GM12878 (cell line): ENCODE measurements at regions not wholly inside any gene's neighbourhood (a gene's known extent, or its start where the extent isn't known, plus 50 kb on each side); places are given as distances from the start of the nearest gene placed in this dataset.

Source experiments
- ATAC-seq: fragments of 200-7000 bp; cut with Tn5 transposase; 3 replicates; pipeline ENCODE4 v1.9.1; 2020; ENCODE audit warnings: mild to moderate bottlenecking, moderate library complexity
- BruUV-seq: library from RNA; stranded (reverse); fragments of 400-500 nt; replicated peaks from 2 replicates; lab custom pipeline; 2021; lab: Mats Ljungman, UMichigan
- CTCF ChIA-PET: fragments of 300-600 bp; sonication (Branson Sonifier 250); formaldehyde crosslinking; extraction: SDS; loops from one replicate; lab custom pipeline; 2021; ENCODE audit warnings: inconsistent platforms; lab: Yijun Ruan, JAX
- POLR2A ChIA-PET: fragments of 350-600 bp; formaldehyde crosslinking; extraction: SDS; loops from one replicate; lab custom pipeline; 2021; ENCODE audit warnings: inconsistent platforms; lab: Charles Lee
- RAD21 ChIA-PET: fragments of 300-600 bp; sonication (Branson Sonifier 250); formaldehyde crosslinking; loops from one replicate; lab custom pipeline; 2023; ENCODE audit warnings: antibody characterized with exemption; ENCODE audit not compliant: unreplicated experiment; lab: Charles Lee
- SMC1A ChIA-PET: fragments of 300-600 bp; sonication (Branson Sonifier 250); formaldehyde crosslinking; loops from one replicate; lab custom pipeline; 2023; ENCODE audit not compliant: unreplicated experiment, uncharacterized antibody; lab: Charles Lee
- DNase-seq: peaks from one replicate; pipeline ENCODE4 v3.0.0-alpha.2; 2011; ENCODE audit warnings: low read depth, low spot score
- FAIRE-seq: peaks from 3 replicates; lab custom pipeline; 2011; peaks lifted over from hg19 to GRCh38; lab: Jason Lieb, UNC
- H2AFZ ChIP-seq: 2 replicates; pipeline ENCODE4 v1.6.0; 2011; ENCODE audit warnings: low read depth, low read length, control low read depth; ENCODE audit not compliant: control insufficient read depth
- H3K27ac ChIP-seq: 2 replicates; pipeline ENCODE4 v1.5.1; 2011; ENCODE audit warnings: control low read depth; ENCODE audit not compliant: control insufficient read depth, insufficient read depth
- H3K27me3 ChIP-seq, 2 experiments: replicated peaks in 1 of 2; 2 replicates each; pipeline versions ENCODE4 v1.6.0 to v1.6.1; 2011; ENCODE audit warnings: low read length in 1 of 2; ENCODE audit not compliant: control insufficient read depth in 2 of 2, insufficient read depth in 2 of 2
- H3K36me3 ChIP-seq, 2 experiments: 2 replicates each; pipeline ENCODE4 v1.5.1; 2011; ENCODE audit warnings: low read length in 1 of 2; ENCODE audit not compliant: control insufficient read depth in 2 of 2, insufficient read depth in 2 of 2
- H3K4me1 ChIP-seq: 2 replicates; pipeline ENCODE4 v1.6.1; 2011; ENCODE audit warnings: mild to moderate bottlenecking, low read length, moderate library complexity, mixed read lengths; ENCODE audit not compliant: control insufficient read depth, insufficient read depth
- H3K4me2 ChIP-seq: 2 replicates; pipeline ENCODE4 v1.6.0; 2011; ENCODE audit warnings: control low read depth; ENCODE audit not compliant: control insufficient read depth, insufficient read depth
- H3K4me3 ChIP-seq: fragments of 200-600 bp; sonication (generic); 2 replicates; pipeline ENCODE4 v1.5.1; 2016
- H3K79me2 ChIP-seq: 2 replicates; pipeline ENCODE4 v1.6.0; 2011; ENCODE audit warnings: low read length; ENCODE audit not compliant: control insufficient read depth, insufficient read depth
- H3K9ac ChIP-seq: 2 replicates; pipeline ENCODE4 v1.8.0; 2011; ENCODE audit warnings: low read length, control low read depth, mixed read lengths; ENCODE audit not compliant: control insufficient read depth, insufficient read depth
- H3K9me3 ChIP-seq: replicated peaks from 3 replicates; pipeline ENCODE4 v1.5.1; 2011; ENCODE audit warnings: mild to moderate bottlenecking, low read length; ENCODE audit not compliant: control insufficient read depth, insufficient read depth
- H4K20me1 ChIP-seq: 2 replicates; pipeline ENCODE4 v1.6.0; 2011; ENCODE audit not compliant: control insufficient read depth, insufficient read depth
- ESRRA ChIP-seq: IDR thresholded peaks from 2 replicates; pipeline ENCODE4 v1.6.1; 2012; ENCODE audit warnings: mild to moderate bottlenecking, low read length, improper control_type of control experiment
- FOS ChIP-seq: IDR thresholded peaks from 3 replicates; pipeline ENCODE4 v1.6.1; 2011; ENCODE audit warnings: borderline replicate concordance; ENCODE audit not compliant: insufficient read length; ENCODE audit errors: extremely low read depth
- FOXK2 ChIP-seq: fragments of 450-650 bp; IDR thresholded peaks from 2 replicates; pipeline ENCODE4 v1.6.1; 2017; ENCODE audit warnings: mild to moderate bottlenecking, moderate library complexity
- HDAC2 ChIP-seq: fragments of 200-600 bp; sonication (generic); IDR thresholded peaks from 2 replicates; pipeline ENCODE4 v1.6.1; 2017
- LARP7 ChIP-seq: fragments of 450-650 bp; IDR thresholded peaks from 2 replicates; pipeline ENCODE4 v1.6.1; 2017; ENCODE audit warnings: mild to moderate bottlenecking
- NR2C2 ChIP-seq: IDR thresholded peaks from 2 replicates; pipeline ENCODE4 v1.6.1; 2011; ENCODE audit warnings: borderline replicate concordance, low read depth; ENCODE audit not compliant: control insufficient read depth, insufficient read length
- RFX5 ChIP-seq: IDR thresholded peaks from 2 replicates; pipeline ENCODE4 v1.6.1; 2011; ENCODE audit warnings: low read depth, low read length, improper control_type of control experiment
- SMAD5 ChIP-seq: IDR thresholded peaks from 2 replicates; pipeline ENCODE4 v1.6.1; 2016; ENCODE audit warnings: antibody characterized with exemption, low read depth
- STAT1 ChIP-seq: fragments of 450-650 bp; conservative IDR thresholded peaks from 2 replicates; pipeline ENCODE4 v1.6.1; 2014; ENCODE audit warnings: antibody characterized with exemption, mild to moderate bottlenecking
- TBL1XR1 ChIP-seq: IDR thresholded peaks from 2 replicates; pipeline ENCODE4 v1.6.1; 2012; ENCODE audit warnings: low read depth, low read length, improper control_type of control experiment
- WGBS: methylation state at CpG from one replicate; pipeline ENCODE4 v1.1.6; 2016; ENCODE audit warnings: low lambda C conversion rate; ENCODE audit not compliant: insufficient replicate concordance, insufficient coverage; ENCODE audit errors: missing lambda C conversion rate; 5-methylcytosine and 5-hydroxymethylcytosine counted together
- in situ Hi-C: fragments of 300-500 bp; cut with MboI; formaldehyde crosslinking; loops from 9 replicates; pipeline ENCODE4 v1.14.3; 2018; ENCODE audit warnings: mixed read lengths
- intact Hi-C: fragments of 100-400 bp; cut with micrococcal nuclease; formaldehyde crosslinking; loops from one replicate; pipeline ENCODE4 v1.14.2; 2022; ENCODE audit not compliant: unreplicated experiment
- TF ChIP-seq, protein P1 (sequence below): fragments of 450-650 bp; IDR thresholded peaks from 2 replicates; pipeline ENCODE4 v1.6.1; 2016; ENCODE audit warnings: mild to moderate bottlenecking
- TF ChIP-seq, protein P2 (sequence below): fragments of 450-650 bp; IDR thresholded peaks from 2 replicates; pipeline ENCODE4 v1.6.1; 2017; ENCODE audit warnings: mild to moderate bottlenecking, moderate library complexity
- TF ChIP-seq, protein P3 (sequence below): fragments of 450-650 bp; IDR thresholded peaks from 2 replicates; pipeline ENCODE4 v1.6.1; 2017; ENCODE audit warnings: mild to moderate bottlenecking, moderate library complexity

DNA sequence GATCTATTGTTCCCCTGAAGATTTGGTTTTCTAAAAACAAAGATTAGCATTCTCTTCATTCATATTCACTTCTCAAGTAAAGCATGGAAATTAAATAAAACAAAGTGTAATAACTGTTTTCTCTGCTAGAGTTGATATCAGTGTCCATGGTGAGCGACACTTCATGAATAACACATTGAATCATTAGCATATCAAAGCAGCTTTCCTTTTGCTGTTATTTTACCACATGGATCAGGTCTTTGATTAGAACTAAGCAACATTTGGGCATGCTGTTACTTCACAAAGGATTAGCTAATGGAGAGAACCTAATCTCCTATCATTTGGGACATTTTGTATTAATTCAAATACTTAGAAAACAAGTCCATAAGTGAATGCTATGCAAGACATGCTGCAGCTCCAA is 368.8 kb upstream of the CDH19 start:
- DNase-seq: no peak
- no peak overlapping the region for H3K9ac ChIP-seq
- CTCF ChIA-PET: no interaction called here
- no peak overlapping the region for H3K4me3 ChIP-seq
- H3K9me3 ChIP-seq: no peaks in the 10 kb centered on the region
- no peaks in the 10 kb centered on the region for H3K27me3 ChIP-seq
- SMC1A ChIA-PET: no interaction called here
- H3K27ac ChIP-seq: no peak overlapping the region
- in situ Hi-C loops: no loop called here
- H3K36me3 ChIP-seq: no peaks in the 10 kb centered on the region
- H3K4me2 ChIP-seq: no peak overlapping the region
- H4K20me1 ChIP-seq: no peaks in the 10 kb centered on the region
- BruUV-seq: no TSS peak
- RAD21 ChIA-PET: no interaction called here
- WGBS: 0% methylated on average over 1 of the region's 1 CpG
- no peaks in the 10 kb centered on the region for H3K79me2 ChIP-seq
- no peak for FAIRE-seq
- POLR2A ChIA-PET: no interaction called here
- no peak for TF ChIP-seq STAT1
- TF ChIP-seq FOXK2: no peak
- TF ChIP-seq, protein P1, sequence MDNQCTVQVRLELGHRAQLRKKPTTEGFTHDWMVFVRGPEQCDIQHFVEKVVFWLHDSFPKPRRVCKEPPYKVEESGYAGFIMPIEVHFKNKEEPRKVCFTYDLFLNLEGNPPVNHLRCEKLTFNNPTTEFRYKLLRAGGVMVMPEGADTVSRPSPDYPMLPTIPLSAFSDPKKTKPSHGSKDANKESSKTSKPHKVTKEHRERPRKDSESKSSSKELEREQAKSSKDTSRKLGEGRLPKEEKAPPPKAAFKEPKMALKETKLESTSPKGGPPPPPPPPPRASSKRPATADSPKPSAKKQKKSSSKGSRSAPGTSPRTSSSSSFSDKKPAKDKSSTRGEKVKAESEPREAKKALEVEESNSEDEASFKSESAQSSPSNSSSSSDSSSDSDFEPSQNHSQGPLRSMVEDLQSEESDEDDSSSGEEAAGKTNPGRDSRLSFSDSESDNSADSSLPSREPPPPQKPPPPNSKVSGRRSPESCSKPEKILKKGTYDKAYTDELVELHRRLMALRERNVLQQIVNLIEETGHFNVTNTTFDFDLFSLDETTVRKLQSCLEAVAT: no peak
- TF ChIP-seq, protein P2, sequence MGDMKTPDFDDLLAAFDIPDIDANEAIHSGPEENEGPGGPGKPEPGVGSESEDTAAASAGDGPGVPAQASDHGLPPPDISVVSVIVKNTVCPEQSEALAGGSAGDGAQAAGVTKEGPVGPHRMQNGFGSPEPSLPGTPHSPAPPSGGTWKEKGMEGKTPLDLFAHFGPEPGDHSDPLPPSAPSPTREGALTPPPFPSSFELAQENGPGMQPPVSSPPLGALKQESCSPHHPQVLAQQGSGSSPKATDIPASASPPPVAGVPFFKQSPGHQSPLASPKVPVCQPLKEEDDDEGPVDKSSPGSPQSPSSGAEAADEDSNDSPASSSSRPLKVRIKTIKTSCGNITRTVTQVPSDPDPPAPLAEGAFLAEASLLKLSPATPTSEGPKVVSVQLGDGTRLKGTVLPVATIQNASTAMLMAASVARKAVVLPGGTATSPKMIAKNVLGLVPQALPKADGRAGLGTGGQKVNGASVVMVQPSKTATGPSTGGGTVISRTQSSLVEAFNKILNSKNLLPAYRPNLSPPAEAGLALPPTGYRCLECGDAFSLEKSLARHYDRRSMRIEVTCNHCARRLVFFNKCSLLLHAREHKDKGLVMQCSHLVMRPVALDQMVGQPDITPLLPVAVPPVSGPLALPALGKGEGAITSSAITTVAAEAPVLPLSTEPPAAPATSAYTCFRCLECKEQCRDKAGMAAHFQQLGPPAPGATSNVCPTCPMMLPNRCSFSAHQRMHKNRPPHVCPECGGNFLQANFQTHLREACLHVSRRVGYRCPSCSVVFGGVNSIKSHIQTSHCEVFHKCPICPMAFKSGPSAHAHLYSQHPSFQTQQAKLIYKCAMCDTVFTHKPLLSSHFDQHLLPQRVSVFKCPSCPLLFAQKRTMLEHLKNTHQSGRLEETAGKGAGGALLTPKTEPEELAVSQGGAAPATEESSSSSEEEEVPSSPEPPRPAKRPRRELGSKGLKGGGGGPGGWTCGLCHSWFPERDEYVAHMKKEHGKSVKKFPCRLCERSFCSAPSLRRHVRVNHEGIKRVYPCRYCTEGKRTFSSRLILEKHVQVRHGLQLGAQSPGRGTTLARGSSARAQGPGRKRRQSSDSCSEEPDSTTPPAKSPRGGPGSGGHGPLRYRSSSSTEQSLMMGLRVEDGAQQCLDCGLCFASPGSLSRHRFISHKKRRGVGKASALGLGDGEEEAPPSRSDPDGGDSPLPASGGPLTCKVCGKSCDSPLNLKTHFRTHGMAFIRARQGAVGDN: no peak
- TF ChIP-seq TBL1XR1: no peak
- no peak for TF ChIP-seq NR2C2
- no peak for TF ChIP-seq ESRRA
- no peak for TF ChIP-seq LARP7
- no peak for TF ChIP-seq RFX5
- no peak for TF ChIP-seq HDAC2
- TF ChIP-seq SMAD5: no peak
- TF ChIP-seq, protein P3, sequence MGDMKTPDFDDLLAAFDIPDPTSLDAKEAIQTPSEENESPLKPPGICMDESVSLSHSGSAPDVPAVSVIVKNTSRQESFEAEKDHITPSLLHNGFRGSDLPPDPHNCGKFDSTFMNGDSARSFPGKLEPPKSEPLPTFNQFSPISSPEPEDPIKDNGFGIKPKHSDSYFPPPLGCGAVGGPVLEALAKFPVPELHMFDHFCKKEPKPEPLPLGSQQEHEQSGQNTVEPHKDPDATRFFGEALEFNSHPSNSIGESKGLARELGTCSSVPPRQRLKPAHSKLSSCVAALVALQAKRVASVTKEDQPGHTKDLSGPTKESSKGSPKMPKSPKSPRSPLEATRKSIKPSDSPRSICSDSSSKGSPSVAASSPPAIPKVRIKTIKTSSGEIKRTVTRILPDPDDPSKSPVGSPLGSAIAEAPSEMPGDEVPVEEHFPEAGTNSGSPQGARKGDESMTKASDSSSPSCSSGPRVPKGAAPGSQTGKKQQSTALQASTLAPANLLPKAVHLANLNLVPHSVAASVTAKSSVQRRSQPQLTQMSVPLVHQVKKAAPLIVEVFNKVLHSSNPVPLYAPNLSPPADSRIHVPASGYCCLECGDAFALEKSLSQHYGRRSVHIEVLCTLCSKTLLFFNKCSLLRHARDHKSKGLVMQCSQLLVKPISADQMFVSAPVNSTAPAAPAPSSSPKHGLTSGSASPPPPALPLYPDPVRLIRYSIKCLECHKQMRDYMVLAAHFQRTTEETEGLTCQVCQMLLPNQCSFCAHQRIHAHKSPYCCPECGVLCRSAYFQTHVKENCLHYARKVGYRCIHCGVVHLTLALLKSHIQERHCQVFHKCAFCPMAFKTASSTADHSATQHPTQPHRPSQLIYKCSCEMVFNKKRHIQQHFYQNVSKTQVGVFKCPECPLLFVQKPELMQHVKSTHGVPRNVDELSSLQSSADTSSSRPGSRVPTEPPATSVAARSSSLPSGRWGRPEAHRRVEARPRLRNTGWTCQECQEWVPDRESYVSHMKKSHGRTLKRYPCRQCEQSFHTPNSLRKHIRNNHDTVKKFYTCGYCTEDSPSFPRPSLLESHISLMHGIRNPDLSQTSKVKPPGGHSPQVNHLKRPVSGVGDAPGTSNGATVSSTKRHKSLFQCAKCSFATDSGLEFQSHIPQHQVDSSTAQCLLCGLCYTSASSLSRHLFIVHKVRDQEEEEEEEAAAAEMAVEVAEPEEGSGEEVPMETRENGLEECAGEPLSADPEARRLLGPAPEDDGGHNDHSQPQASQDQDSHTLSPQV: no peak
- TF ChIP-seq FOS: no peak
- no peak for ATAC-seq
- intact Hi-C loops: no loop called here
- H2AFZ ChIP-seq: no peak overlapping the region
- no peaks in the 10 kb centered on the region for H3K4me1 ChIP-seq
